ENCODE measurements at regions not wholly inside any gene's neighbourhood (a gene's known extent, or its start where the extent isn't known, plus 50 kb on each side); places are given as distances from the start of the nearest gene placed in this dataset.

DNA sequence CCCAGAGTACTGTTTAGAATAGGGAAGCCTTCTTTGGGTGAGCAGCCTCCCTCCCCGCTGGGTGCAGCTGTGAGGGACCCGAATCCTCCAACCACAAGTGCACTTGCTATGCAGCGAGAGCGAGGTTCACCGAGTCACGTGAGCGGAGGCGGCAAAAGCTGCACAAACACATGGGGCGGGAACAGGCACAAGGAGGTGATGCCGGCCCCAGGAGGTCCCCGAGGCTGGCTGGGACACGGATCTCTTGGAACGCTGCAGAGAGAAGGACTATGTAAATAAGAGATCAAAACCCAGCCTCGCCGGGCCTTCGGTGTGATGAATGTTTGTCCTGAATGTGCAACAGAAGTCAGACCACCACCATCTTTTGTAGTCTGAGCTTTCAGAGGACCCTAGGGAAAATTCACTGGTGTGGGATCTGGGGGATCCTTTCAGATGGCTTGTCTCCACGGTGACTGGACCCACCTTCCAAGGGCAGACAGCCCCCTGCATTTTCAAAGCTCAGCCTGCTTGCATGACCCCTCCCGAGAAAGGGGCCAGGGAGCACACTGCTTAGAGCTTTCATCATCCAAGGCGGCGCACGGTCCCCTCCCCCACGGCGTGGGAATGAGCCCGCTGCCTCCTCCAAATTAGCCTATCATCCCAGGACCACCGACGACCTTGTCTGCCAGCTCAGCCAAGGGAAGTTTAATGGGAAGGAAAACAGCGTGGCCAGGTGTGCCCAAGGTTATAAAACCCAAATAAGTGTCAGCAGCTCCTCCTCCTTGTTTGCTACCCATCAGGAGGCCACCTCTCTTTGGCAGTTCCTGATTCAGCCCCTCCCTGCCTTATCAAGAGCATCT lies 327.7 kb downstream of the CXCL12 start:
- DNase-seq (ENCODE audit: low spot score) = no peak

DNA sequence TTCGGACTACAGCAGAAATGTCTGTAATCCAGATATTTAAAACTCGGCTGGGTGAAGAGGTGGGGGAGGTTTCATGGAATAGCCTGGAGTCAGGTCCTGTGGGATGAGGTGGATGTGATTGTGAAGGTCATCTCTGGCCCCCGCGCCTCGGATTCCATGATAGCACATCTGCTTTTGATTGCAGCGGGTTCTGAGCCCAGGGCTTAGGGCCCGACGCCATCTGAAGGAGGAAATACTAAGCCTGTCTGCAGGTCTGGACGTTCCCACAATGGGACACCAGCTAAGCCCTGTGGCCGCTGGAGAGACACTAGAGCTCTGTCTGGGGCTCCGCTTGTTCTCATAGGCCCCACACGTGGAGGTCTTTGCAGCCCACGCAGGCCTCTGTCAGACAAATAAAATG lies 328.7 kb downstream of the CXCL12 start:
- DNase-seq (ENCODE audit: low spot score) = no peak

DNA sequence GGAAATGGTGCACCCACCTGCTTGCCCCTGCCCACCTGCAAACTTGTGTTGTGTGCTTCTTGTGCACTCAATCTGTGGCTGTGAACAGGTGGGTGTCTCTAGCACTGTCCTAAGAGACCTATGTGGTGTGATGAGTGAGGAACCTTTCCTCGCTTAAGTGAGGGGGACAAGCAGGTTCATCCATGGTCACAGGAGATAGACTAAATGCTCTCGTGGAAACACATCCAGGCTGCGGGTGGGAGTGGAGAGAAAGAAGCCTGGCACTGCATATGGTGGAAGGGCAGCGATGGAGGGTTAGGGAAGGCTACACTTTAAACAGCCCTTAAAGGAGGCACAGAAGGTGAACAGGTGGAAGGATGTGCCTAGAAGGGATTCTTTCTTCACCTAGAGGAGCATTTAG lies 330.9 kb downstream of the CXCL12 start:
- no peak for DNase-seq (ENCODE audit: low spot score)

DNA sequence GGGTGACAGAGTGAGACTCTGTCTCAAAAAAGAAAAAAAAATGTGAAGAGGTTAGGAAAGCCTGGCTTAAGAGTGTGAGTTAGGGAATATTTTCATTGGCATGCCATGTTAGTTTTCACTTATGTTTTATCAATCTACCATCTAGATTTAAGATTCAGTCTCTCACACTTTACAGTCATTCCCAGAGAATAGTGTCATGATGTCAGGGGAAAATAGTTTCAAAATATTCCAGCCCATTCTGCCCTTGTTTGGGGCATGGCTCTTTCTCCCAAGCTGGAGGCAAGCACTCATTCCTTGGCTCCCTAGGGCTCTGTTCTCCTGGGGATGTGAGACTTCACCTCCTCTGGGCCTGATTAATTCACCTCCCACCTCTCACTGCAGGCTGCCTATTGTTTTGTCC lies 331.5 kb downstream of the CXCL12 start:
- DNase-seq (ENCODE audit: low spot score) = no peak

DNA sequence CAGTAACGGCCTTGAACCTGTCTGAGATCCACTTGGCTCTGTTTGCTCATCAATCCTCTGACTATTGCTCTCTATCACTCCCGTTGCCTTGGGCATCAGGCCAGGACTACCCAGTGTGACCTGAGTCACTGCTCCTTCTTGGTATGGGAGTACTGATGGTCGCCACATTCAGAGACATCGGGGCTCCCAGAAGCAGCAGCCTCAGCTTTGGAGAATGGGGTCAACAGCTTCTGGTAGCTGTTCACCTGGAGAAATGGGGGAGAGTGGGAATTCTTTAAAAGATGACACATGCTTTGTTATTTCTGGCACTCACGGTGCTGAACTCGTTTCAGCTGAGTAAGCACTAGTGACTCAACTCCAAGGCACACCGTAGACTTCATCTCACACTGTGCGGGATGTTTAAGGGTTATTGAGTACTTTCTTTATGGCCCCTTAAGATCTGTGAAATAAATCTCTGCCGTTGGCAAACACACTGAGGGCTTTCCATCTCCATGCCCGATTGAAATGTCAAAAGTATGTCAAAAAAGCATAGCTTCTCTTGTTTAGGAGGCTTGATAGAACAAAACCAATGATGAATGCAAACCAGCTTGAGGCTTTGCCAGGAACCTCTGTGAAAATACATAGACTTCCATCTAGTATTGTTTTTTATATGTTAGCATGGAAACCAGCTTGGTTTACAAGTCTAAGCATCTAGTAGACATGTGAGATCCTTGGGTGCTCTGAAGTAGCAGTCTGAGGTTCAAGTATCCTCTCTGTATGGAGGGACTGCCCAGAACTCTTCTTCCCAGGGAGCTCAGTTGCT lies 333.1 kb downstream of the CXCL12 start:
- no peak for DNase-seq (ENCODE audit: low spot score)

DNA sequence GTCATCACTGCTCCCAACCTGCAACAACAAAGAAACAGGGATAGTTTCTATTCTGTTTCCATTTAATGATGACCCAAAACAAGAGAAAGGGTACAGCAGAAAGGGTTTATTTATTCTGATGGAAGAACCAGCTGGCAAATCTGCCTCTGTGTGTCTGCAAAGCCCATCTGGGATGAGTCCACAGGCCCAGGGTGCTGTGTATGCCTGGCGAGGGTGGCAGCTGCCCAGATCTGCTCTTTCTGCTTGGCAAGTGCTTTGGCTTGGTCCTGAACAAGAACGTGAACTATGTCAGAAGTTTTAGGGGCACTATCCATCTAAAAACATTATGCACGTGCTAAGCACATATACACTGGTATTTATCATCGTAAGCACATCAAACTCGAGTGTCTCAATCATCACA lies 333.8 kb downstream of the CXCL12 start:
- DNase-seq (ENCODE audit: low spot score) = no peak

DNA sequence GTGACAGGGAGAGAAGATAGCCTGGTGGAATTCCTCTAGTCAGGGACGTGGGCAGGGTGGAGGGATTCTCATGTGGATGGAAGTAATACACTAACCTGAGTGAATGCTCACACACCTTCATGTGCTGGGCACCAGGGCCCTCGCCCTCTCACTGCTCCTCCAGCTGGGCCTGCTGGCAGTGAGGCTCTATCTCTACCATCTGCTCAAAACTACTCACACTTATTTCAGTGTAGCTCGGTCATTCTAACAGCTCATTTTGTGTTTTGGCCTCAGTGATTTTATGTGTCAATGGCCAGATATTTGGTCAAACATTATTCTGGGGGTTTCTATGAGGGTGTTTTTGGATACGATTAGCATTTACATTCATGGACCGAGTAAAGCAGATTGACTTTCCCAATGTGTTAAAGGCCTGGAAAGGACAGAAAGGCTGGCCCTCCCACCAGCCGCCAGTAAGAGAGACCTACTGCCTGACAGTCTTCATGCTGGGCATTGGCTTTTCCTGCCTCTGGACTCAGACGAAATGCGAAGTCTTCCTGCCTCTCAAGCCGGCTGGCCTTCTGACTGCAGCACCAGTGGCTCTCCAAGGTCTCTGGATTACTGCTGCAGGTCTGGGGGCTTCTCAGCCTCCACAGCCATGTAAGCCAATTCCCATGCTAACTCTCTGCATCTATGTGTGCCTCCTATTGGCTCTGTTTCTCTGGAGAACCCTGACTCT lies 335.4 kb downstream of the CXCL12 start:
- DNase-seq (ENCODE audit: low spot score) = no peak

DNA sequence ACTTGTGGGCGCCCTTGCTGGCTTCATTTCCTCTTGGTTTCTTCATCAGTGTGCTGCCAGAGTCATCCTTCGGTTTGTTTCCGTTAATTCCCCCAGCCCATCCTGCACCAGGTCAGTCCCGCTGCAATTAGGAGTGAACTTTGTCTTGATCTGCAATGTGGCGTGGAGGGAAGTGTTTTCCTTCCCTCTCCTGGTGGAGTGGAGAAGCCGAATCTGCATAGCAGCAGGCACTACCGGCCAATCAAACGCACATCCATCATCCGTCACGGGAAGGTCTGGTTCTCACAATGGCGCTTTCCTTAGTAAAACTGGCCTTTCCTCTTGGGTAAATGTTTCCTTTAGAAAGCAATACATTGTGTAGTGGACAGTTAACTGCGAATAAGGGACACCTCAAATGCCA lies 337.5 kb downstream of the CXCL12 start:
- DNase-seq (ENCODE audit: low spot score) = no peak

DNA sequence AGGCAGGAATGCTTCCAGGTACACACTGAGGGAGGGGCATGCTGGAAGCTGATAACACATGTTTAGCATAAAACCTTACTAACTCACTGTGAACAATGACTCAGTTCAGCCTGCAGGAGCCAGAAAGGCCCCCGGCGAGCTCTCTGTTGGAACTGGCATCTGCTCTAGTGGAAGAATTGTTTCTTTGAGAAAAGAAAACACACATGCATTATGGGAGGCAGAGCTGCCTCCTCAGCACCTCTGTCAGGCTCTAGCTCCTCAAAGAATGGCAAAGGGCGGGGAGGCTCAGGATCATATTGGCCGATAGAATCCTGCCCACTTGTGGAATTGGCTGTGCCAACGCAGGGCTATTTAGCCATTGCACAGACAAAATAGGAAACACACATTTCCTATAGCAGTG lies 338.3 kb downstream of the CXCL12 start:
- DNase-seq (ENCODE audit: low spot score) = no peak

DNA sequence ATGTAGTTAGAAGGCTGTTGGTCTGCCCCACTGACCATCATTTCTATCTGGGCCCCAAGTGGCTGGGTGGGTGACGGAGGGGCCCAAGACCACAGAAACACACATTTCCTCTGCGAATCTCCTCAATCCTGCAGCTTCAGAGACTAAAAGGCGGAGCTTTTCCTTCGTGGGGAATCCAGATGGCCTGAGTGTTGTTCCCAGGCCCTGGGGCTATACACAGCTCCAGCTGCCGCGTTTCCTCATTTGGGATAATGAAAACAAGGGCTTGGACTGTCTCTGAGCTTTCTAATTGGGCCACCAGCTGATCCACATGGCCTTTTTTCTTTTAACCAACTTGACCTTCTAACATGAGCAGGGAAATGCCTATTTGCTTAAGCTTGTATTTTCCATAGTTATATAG lies 339.9 kb downstream of the CXCL12 start:
- no peak for DNase-seq (ENCODE audit: low spot score)

DNA sequence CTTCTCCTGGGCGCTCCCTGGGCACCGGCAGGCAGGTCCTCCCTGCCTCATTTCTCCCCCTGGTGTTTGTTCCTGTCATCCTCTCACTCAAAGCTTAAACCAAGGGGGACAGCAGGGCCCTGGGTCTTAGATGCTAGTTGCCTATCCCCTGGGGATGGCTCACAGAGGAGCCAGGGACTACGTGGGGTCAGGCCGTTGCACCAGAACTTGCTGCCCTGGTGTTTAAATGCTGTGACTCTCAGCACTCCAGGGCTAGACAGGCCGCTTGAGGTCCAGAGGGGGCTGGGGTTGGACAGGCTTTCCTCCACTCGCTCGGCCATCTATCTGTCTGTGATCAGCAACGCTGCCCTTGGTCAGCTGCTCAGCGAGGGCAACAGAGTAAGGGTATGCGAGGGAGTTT lies 340.3 kb downstream of the CXCL12 start:
- no peak for DNase-seq (ENCODE audit: low spot score)

DNA sequence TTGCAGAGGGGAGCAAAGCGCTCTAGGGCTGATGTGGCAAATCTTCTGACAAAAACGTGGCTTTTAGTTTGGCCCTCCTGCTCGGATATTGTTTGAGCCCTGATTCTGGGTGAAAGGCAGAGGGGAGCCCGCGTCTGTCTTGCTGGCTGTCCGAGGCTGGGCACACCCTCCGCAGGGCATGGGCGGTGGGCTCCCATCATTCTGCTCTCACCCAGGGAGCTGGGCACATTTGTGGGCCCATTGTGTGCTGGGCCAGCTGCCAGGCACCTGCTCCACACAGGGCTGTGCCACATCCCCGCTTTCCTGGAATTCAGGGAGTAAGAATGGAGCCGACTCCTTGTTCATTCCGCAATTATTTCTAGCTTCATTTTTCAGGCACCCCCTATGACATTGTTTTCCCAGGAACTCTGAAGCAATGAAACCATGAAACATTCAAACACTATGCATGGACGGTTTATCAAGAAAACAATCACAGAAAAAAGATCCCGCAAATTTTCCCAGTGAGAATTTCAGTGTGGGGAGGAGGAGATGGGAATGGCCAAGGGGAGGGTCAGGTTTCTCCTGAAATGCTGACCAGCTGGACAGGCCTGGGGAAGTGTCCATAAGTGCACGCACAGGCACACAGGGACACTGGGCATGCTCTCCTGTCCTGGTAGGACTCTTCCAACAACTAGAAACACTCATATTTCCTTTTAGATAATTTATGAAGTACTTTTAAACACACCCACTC lies 341.1 kb downstream of the CXCL12 start:
- no peak for DNase-seq (ENCODE audit: low spot score)

DNA sequence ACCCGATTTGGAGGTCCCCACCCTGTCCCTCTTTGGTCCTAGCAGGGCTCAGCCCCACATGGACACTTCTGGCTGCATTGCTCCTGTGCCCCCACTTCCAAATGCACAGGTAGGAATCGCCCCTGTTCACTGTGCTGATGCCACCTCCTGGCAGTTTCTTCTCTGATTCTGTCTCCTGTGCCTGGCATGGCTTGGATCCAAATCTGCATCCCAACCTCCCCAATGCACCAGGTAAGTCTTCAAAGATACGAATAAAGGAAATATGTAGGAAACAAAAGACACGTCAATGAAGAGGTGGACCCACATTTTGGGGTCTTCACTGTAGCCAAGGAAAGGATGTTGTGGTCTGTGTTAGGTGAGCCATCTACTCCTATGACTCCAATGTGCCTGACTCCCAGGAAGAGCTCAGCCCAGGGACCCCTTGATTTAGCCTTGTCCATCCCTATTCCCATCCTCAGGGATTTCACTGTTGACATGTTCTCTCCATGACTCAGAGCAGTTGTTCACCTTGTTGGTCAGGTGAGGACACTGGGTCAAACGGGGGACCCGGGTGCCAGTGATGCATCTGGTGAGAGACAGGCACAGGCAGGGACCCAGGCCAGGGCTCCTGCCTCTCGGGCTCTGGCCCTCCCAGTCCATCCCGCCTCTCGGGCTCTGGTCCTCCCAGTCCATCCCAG lies 341.8 kb downstream of the CXCL12 start:
- no peak for DNase-seq (ENCODE audit: low spot score)

DNA sequence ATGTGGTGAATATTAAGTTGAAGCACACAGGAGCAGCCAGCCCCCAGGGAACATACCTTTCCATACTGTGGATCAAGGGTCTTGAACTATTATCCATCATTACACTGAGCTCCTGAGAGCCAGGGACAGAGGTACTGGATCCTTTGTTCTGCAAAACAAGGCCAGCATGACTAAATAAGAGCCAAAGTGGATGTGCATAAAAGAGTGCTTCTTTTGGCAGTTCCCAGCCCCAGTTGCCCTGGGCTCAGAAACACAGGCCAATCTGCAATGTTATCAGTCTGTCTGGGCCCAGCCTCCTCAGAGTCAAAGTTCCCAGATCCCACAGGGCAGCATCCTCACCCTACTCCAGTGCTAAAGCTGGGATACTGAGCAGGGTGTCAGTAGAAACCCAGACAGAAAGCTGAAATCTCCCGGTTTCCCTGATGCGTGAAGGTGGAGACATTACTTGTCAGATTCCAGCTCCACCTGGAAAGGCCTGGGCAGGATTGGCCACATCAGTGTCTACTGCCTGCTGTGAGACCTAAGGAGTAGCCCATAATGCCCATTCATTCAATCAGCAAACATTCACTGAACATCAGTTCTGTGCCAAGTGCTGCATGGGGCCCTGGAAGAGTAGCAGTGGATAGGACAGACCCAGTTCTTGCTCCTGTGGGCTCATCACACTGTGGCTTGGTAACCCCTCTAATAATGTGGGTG lies 342.7 kb downstream of the CXCL12 start:
- no peak for DNase-seq (ENCODE audit: low spot score)

DNA sequence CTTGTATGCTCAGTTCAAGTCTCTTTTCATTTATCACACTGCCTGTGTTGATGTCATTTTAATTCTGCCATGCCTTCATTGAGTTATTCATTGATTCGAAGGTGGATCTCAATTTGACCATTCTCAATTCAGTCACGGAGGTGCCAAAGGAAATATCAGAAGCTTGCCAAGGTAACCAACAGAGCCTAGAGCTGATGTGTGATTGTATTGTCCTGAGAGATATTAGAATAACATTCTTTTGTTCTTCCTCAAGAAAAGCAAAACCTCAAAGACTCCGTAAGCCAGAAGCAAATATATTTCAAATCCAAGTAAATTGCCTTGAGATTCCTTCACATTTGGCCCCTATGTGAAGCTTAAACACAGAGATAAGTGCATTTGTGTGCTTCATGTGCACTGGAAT lies 345.3 kb downstream of the CXCL12 start:
- DNase-seq (ENCODE audit: low spot score) = no peak

DNA sequence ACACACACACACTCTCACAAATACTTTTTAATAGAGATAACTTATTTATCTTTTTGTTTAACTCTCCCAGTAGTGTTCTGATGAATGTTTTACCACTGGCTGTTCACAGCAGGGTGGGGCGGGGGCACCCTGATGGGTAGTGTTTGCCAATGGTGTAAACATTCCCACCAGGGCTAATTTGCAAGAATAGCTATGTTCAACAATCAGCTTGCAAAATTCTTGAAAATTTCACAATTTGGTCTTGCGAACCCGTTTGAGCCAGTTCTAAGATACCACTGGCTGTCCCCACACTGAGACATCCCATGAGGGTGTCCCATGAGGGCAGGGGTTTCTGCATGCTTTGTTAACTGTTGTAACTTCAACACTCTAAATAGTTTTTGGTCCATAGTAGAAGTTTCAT lies 348.5 kb downstream of the CXCL12 start:
- DNase-seq (ENCODE audit: low spot score) = no peak

DNA sequence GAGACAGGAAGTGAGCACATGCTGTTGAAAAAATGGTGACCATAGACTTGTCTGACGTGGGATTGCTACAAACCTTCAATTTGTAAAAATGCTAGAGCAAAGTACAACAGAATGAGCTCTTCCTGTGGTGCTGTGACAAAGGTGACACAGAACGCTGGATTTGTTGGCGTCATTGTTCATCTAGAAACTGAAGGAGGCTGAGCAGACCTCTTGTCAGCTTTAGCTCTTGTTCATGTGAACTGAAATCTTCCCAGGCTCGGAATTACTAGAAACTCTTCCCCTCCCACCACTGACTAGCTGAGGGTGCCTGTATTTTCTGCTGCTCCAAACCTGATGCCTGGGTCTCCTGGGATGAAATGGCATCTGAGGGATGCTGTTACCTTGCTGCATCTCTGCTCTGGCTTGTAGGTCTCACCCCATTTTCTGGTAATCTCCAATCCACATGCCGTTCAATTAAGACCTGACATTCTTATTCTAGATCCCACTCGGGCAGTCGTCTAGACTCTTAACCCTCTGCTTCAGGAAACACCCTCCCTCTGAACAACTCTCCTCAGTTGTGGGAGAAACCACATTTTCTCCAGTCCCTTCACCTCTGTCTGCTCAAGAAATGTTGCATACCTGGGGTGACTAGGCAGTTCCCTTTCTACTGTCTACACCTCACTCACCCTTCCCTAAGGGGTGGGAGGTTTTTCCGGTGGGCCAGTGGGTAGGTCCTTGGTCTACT lies 349.3 kb downstream of the CXCL12 start:
- DNase-seq (ENCODE audit: low spot score) = no peak

DNA sequence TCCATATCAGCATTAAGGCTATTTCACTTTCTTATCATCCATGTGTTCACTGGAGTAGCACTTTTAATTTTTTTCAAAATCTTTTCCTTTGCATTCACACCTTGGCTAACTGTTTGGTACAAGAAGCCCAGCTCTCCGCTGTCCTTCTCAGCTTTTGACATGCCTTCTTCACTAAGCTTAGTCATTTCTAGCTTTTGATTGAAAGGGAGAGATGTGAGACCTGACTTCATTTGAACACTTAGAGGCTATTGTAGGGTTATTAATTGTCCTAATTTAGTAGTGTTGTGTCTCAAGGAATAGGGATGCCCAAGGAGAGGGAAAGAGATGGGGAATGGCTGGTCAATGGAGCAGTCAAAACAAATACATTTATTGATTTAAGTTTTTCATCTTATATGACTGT lies 350.0 kb downstream of the CXCL12 start:
- no peak for DNase-seq (ENCODE audit: low spot score)

DNA sequence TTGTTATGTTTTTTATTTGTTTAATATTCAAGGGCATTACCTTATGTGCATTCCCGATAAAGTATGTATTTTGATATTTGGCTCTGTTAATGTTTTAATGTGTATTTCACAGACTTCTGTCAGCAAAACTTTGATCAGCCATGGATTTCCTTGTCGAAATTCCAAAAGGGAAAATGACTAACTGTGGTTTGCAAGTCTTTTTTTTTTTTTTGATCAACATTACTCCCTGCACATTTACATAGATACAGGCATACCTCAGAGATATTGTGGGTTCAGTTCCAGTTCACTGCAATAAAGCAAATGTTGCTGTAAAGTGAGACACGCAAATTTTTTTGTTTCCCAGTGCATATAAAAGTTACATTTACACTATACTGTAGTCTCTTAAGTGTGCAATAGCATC lies 351.9 kb downstream of the CXCL12 start:
- DNase-seq (ENCODE audit: low spot score) = no peak

DNA sequence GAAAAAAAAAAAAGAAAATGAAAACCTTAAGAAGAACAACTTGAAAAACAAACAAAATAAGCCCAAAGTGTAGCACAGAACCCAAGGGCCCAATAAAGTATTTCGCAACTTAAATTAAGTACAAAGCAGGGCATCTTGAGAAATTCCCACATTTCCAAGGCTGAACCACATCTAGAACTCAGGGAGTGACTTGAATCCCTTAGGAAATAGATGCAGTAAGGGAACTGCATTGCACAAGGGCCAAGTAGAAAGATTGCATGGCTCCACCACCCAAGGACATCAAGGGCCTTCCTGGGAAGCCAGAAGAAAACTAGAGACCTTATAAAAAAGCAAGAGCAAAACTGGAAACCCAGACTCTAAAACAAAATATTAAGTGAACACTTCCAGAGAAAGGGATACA lies 352.7 kb downstream of the CXCL12 start:
- DNase-seq (ENCODE audit: low spot score) = no peak
